Stomach (tissue), 8 donors: ENCODE measurements at regions not wholly inside any gene's neighbourhood (a gene's known extent, or its start where the extent isn't known, plus 50 kb on each side); places are given as distances from the start of the nearest gene placed in this dataset.

Experiments
- DNase-seq, 2 donors: peaks; one replicate each; pipeline versions ENCODE4 v3.0.0 to v3.0.0-alpha.2; 2013 to 2019
- H3K27ac ChIP-seq, 5 donors: fragments of 200-600 bp in 4 of 5; sonication (generic) in 4 of 5; one replicate each; pipeline ENCODE4 v1.5.1; 2013 to 2019; ENCODE audit warnings: mild to moderate bottlenecking in 1 of 5, moderate library complexity in 1 of 5
- H3K27me3 ChIP-seq, 3 donors: fragments of 200-600 bp; sonication (generic); one replicate each; pipeline ENCODE4 v1.5.1; 2017 to 2019; ENCODE audit warnings: mixed run types in 1 of 3
- H3K36me3 ChIP-seq, 4 donors: fragments of 200-600 bp; sonication (generic); 1 replicate in 3 of 4; 2 replicates in 1 of 4; pipeline ENCODE4 v1.5.1; 2016 to 2019
- H3K4me1 ChIP-seq, 4 donors: fragments of 200-600 bp; sonication (generic); one replicate each; pipeline ENCODE4 v1.5.1; 2016 to 2019
- H3K4me3 ChIP-seq, 4 donors: fragments of 200-600 bp; sonication (generic) in 3 of 4; one replicate each; pipeline ENCODE4 v1.5.1; 2016 to 2019; ENCODE audit warnings: mild to moderate bottlenecking in 1 of 4
- H3K9me3 ChIP-seq, 4 donors: fragments of 200-600 bp; sonication (generic); one replicate each; pipeline ENCODE4 v1.5.1; 2016 to 2019
- EP300 ChIP-seq: sonication (generic); formaldehyde crosslinking; IDR thresholded peaks from one replicate; pipeline ENCODE4 v1.6.1; 2017; ENCODE audit warnings: antibody characterized with exemption
- POLR2A ChIP-seq, 4 donors: fragments of 450-650 bp; IDR thresholded peaks; one replicate each; pipeline ENCODE4 v1.6.1; 2016; ENCODE audit warnings: antibody characterized with exemption in 4 of 4, control low read depth in 2 of 4, mild to moderate bottlenecking in 1 of 4, moderate library complexity in 1 of 4
- POLR2AphosphoS5 ChIP-seq, 3 donors: sonication (generic); formaldehyde crosslinking; IDR thresholded peaks; one replicate each; pipeline ENCODE4 v1.6.1; 2016; ENCODE audit warnings: antibody characterized with exemption in 3 of 3
- WGBS, 5 donors: extraction: QIAGEN DNeasy Blood & Tissue Kit in 3 of 5; methylation state at CpG; one replicate each; pipeline versions ENCODE4 v1.1.5 to v1.1.7; 2013 to 2018; 5-methylcytosine and 5-hydroxymethylcytosine counted together
- intact Hi-C: fragments of 100-400 bp; cut with DNase I; formaldehyde crosslinking; loops from one replicate; pipeline ENCODE4 v1.15.1; 2023; ENCODE audit warnings: low total_unique reads
- TF ChIP-seq, protein P1 (sequence below), 7 experiments: fragments of 450-650 bp in 4 of 7; fragments of 200-600 bp in 3 of 7; sonication (generic) in 3 of 7; IDR thresholded peaks; one replicate each; pipeline ENCODE4 v1.5.1; 2016 to 2019; ENCODE audit warnings: antibody characterized with exemption in 7 of 7, control low read depth in 2 of 7, mild to moderate bottlenecking in 1 of 7
- donor health status: healthy with polysubstance abuse.
- donor health status: Bipolar disorder and iron deficiency.
- donor health status: healthy.

- intact Hi-C loops = no loop called here
- Histone ChIP-seq H3K36me3 (no peaks in the 10 kb centered on the region), H3K27me3 (peaks cover 0 to 4% (median 0%) of the 10 kb centered on the region in 3 donors), H3K4me1 (no peaks in the 10 kb centered on the region), H3K4me3 (no peak overlapping the region), H3K9me3 (peaks cover 0 to 4% (median 0%) of the 10 kb centered on the region in 4 donors), H3K27ac (no peak overlapping the region)
- DNase-seq = no peak
- TF ChIP-seq POLR2A (IDR thresholded peaks at IDR 0.05) = no peak
- no peak for TF ChIP-seq EP300
Observed at GRCh38 chr18:22272242-22272641, 102.9 kb downstream of the GATA6 start.

GRCh38 chr18:22271030-22271429 is 101.6 kb downstream of the GATA6 start:
- H3K4me3 ChIP-seq = no peak overlapping the region
- no peaks in the 10 kb centered on the region for H3K4me1 ChIP-seq
- DNase-seq = no peak
- intact Hi-C loops = no loop called here
- H3K27me3 ChIP-seq = peaks cover 0 to 4% (median 0%) of the 10 kb centered on the region in 3 donors
- peaks cover 0 to 4% (median 0%) of the 10 kb centered on the region in 4 donors for H3K9me3 ChIP-seq
- TF ChIP-seq POLR2A (IDR thresholded peaks at IDR 0.05) = no peak
- TF ChIP-seq, protein P1, sequence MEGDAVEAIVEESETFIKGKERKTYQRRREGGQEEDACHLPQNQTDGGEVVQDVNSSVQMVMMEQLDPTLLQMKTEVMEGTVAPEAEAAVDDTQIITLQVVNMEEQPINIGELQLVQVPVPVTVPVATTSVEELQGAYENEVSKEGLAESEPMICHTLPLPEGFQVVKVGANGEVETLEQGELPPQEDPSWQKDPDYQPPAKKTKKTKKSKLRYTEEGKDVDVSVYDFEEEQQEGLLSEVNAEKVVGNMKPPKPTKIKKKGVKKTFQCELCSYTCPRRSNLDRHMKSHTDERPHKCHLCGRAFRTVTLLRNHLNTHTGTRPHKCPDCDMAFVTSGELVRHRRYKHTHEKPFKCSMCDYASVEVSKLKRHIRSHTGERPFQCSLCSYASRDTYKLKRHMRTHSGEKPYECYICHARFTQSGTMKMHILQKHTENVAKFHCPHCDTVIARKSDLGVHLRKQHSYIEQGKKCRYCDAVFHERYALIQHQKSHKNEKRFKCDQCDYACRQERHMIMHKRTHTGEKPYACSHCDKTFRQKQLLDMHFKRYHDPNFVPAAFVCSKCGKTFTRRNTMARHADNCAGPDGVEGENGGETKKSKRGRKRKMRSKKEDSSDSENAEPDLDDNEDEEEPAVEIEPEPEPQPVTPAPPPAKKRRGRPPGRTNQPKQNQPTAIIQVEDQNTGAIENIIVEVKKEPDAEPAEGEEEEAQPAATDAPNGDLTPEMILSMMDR (IDR thresholded peaks at IDR 0.05) = no peak
- no peak for TF ChIP-seq POLR2AphosphoS5 (IDR thresholded peaks at IDR 0.05)
- no peak for TF ChIP-seq EP300
- H3K27ac ChIP-seq = no peak overlapping the region
- WGBS, 5 donors = 81 to 95% (median 91%) methylated on average over 1 of the region's 1 CpG
- H3K36me3 ChIP-seq = no peaks in the 10 kb centered on the region

DNA sequence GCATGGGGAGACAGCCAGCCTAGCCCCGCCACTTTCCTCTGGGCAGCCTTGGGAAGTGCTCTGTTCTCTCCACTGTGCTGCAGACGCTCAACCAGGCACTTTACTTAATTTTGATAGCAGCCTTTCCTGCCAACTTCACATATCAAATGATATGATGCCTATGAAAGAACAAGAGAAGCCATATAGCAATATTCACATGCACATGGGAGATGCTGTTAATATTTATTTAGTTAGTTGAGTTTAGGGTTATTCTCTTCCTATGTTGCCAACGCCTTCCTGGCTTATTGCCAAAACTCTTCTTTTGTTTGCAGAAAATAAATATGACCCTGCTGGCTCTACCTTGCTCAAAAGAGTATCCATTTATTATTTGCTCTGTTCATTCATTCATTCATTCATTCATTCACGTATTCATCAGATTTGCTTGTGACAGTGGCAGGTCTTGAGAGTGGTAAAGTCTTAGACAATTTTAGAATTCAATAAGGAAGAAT is 99.3 kb downstream of the GATA6 start:
- TF ChIP-seq, protein P1 (IDR thresholded peaks at IDR 0.05) = no peak
- no peak for TF ChIP-seq POLR2AphosphoS5 (IDR thresholded peaks at IDR 0.05)
- TF ChIP-seq POLR2A (IDR thresholded peaks at IDR 0.05) = no peak
- TF ChIP-seq EP300 = no peak
- H3K36me3 ChIP-seq = no peaks in the 10 kb centered on the region
- DNase-seq = peak in 1 of 2 donors; percentile 40
- no peaks in the 10 kb centered on the region for H3K4me1 ChIP-seq
- H3K27ac ChIP-seq = no peak overlapping the region
- 50 to 61% (median 59%) methylated on average over 4 of the region's 4 CpGs for WGBS, 5 donors
- intact Hi-C loops = no loop called here
- no peak overlapping the region for H3K4me3 ChIP-seq
- H3K9me3 ChIP-seq = no peaks in the 10 kb centered on the region
- H3K27me3 ChIP-seq = peaks cover 0 to 4% (median 0%) of the 10 kb centered on the region in 3 donors

GRCh38 chr18:22267697-22268096 is 98.3 kb downstream of the GATA6 start:
- H3K27me3 ChIP-seq = peaks cover 0 to 4% (median 0%) of the 10 kb centered on the region in 3 donors
- H3K4me3 ChIP-seq = no peak overlapping the region
- H3K9me3 ChIP-seq = no peaks in the 10 kb centered on the region
- DNase-seq = peak in 1 of 2 donors; percentile 56
- no peak overlapping the region for H3K27ac ChIP-seq
- TF ChIP-seq, protein P1 (IDR thresholded peaks at IDR 0.05) = no peak
- TF ChIP-seq POLR2AphosphoS5 (IDR thresholded peaks at IDR 0.05) (no peak), POLR2A (IDR thresholded peaks at IDR 0.05) (no peak), EP300 (no peak)
- WGBS, 5 donors = 28 to 45% (median 39%) methylated on average over 8 of the region's 8 CpGs
- no peaks in the 10 kb centered on the region for H3K36me3 ChIP-seq
- intact Hi-C loops = no loop called here
- H3K4me1 ChIP-seq = no peaks in the 10 kb centered on the region

DNA sequence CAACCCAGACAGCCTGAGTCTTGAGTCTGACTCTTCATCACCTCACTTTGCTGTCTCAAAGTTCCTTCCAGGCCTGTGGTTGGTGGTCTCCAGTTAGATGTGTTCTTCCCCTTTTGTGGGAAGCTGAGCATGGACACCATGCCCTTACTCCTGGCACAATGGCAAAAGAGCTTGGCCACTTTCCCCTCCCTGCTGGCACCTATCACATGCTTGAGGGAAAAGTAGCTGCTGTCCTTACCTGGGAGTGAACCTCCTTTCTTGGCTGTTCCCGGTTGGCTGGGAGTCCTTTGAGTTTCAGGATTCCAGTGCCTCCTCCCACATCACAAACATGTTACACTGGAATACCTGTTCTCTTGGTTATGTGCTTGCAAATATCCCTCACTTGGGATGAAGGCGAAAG is 97.8 kb downstream of the GATA6 start:
- no peak for DNase-seq
- Histone ChIP-seq H3K9me3 (no peaks in the 10 kb centered on the region), H3K4me3 (no peak overlapping the region), H3K36me3 (no peaks in the 10 kb centered on the region), H3K27me3 (peaks cover 0 to 4% (median 0%) of the 10 kb centered on the region in 3 donors), H3K27ac (no peak overlapping the region), H3K4me1 (no peaks in the 10 kb centered on the region)
- 58 to 81% (median 71%) methylated on average over 2 of the region's 2 CpGs for WGBS, 5 donors
- TF ChIP-seq, protein P1 (IDR thresholded peaks at IDR 0.05) = no peak
- no peak for TF ChIP-seq POLR2A (IDR thresholded peaks at IDR 0.05)
- no peak for TF ChIP-seq EP300
- no peak for TF ChIP-seq POLR2AphosphoS5 (IDR thresholded peaks at IDR 0.05)
- intact Hi-C loops = no loop called here
